H7 (cell line): ENCODE measurements at regions not wholly inside any gene's neighbourhood (a gene's known extent, or its start where the extent isn't known, plus 50 kb on each side); places are given as distances from the start of the nearest gene placed in this dataset.
"Not testable (repeated sequence)": the region's sequence is repeated elsewhere in the genome, so short reads cannot be mapped to it uniquely, and the experiment has no call there.

Source experiments
- DNase-seq: peaks from one replicate; pipeline ENCODE4 v3.0.0; 2012
- H3K27me3 ChIP-seq: 2 replicates; pipeline ENCODE4 v1.6.0; 2011; ENCODE audit warnings: mild to moderate bottlenecking, low read length; ENCODE audit not compliant: control insufficient read depth, insufficient read depth
- H3K36me3 ChIP-seq: replicated peaks from 2 replicates; pipeline ENCODE4 v1.5.1; 2011; ENCODE audit warnings: low read length; ENCODE audit not compliant: control insufficient read depth, insufficient read depth
- H3K4me3 ChIP-seq: 2 replicates; pipeline ENCODE4 v1.5.1; 2011; ENCODE audit warnings: low read depth, mild to moderate bottlenecking, control low read depth, low read length, moderate library complexity; ENCODE audit not compliant: insufficient read depth

- H3K36me3 ChIP-seq, H3K27me3 ChIP-seq, DNase-seq, H3K4me3 ChIP-seq: not testable (repeated sequence)
Measured at GRCh38 chr12:8282181-8282580, 54.8 kb upstream of the FAM90A1 start.

DNA sequence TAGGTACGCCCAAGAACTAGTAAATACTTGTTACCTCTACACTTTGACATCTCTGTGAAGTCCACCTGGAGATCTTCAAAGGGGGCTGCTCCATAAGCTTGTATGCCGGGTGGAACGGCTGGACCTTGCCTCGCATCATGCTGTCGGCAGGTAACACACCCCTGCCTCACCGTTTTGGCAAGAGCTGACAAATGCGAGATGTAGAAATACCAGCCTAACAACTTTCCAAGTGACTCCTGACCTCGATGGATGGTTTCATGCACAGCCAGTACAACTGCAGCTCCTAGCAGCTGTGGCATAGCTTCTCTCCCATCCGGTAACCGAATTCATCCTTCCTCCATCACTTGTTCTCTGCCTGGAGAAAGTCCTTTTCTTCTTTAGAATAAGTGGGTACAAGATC is 58.3 kb upstream of the FAM90A1 start:
- DNase-seq, H3K27me3 ChIP-seq, H3K4me3 ChIP-seq, H3K36me3 ChIP-seq: not testable (repeated sequence)

- DNase-seq, H3K27me3 ChIP-seq, H3K36me3 ChIP-seq, H3K4me3 ChIP-seq: not testable (repeated sequence)
Measured at GRCh38 chr12:8291764-8292163, 64.3 kb upstream of the FAM90A1 start.

GRCh38 chr12:8294662-8295061 is 67.2 kb upstream of the FAM90A1 start:
- not testable (repeated sequence) for H3K4me3 ChIP-seq, H3K36me3 ChIP-seq, DNase-seq, H3K27me3 ChIP-seq

DNA sequence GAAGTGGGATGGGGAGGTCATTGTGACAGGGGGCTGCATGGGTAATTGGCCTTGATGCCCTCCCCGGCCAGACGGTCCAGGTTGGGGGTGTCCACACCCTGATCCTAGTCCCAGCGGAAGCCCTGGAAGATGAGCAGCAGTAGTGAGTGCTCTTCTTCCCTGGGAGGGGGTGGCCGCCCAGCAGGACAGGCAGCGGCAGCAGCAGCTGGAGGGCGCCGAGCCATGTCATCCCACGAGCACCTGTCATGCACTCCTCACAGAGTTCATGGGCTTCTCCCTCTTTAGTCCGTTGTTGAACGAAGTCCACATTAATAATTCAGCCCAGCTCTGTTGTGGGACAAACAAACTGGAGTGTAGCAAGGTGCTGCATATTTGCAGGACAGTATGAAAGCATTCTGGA is 81.2 kb upstream of the FAM90A1 start:
- H3K36me3 ChIP-seq, H3K4me3 ChIP-seq, DNase-seq, H3K27me3 ChIP-seq: not testable (repeated sequence)

DNA sequence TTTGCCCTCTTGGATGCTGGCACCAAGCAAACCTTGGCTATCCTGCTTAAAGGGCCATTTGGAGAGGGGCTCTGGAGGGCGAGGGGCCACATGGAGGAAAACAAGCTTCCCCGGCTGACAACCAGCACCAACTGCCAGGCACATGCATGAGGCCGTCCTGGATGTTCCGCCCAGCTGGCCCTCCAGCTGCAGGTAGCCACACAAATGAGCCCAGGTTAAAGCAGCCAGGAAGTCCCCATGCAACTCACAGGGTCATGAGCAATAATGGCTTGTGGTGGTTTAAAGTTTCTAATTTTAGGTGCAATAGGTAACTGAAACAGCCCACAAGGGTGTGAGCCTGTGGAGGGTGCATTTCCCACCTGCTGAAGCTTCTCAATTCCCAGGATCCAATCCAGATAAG is 88.6 kb upstream of the FAM90A1 start:
- not testable (repeated sequence) for H3K27me3 ChIP-seq, DNase-seq

GRCh38 chr12:8317675-8318074 is 90.3 kb upstream of the FAM90A1 start:
- DNase-seq, H3K4me3 ChIP-seq, H3K36me3 ChIP-seq, H3K27me3 ChIP-seq: not testable (repeated sequence)

More for the DNA sequence above, 88.6 kb upstream of the FAM90A1 start:
- H3K4me3 ChIP-seq, H3K36me3 ChIP-seq: not testable (repeated sequence)

DNA sequence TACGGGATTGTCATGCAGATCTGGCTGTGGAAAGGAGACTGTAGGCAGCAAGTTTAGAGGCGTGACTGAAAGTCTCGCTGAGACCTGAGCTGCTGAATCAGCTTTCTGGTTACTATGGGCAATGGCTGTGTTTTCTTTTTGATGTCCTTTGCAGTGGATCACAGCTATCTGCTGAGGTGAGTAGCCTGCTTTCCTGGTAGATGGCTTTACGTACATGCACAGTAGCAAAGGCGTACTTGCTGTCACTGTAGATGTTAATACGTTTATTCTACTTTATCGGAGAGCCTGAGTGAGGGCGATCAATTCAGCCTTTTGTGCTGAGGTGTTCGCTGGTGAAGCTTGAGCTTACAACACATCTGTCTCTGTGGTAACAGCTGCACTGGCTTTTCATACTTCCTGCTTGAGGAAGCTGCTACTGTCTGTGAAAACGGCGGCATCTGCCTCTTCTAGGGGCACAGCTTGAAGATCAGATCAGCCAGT is 92.9 kb upstream of the FAM90A1 start:
- not testable (repeated sequence) for H3K27me3 ChIP-seq, H3K36me3 ChIP-seq, H3K4me3 ChIP-seq
- DNase-seq = peak; percentile 37

DNA sequence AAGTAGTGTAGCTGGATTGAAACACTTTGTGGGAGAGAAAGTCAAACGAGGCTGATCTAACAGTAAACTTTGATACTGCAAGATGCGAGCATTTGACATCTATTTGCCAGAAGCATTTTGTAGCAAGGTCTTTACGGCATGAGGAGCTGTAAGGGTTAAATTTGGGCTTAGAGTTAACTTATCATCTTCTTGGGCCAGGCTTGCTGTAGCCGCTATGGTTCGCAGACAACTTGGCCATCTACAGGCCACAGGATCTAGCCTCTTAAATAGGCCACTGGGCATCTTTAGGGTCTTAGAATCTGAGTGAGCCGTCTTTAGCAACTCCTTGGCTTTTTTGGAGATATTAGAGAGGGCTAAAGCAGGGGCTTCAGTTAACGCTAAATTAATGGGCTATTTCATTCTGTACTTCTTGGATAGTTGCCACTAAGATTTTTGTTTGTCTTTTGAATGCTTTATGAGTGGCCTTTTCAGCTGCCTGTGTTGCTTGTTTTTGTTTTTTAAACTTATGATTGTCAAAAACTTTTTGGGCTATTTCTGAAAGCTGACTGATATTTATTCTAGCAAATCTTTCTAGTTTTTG is 93.5 kb upstream of the FAM90A1 start:
- DNase-seq, H3K27me3 ChIP-seq, H3K36me3 ChIP-seq: not testable (repeated sequence)
- H3K4me3 ChIP-seq = peak overlapping the region; percentile 14; the same call in 1 of the 2 replicates

DNA sequence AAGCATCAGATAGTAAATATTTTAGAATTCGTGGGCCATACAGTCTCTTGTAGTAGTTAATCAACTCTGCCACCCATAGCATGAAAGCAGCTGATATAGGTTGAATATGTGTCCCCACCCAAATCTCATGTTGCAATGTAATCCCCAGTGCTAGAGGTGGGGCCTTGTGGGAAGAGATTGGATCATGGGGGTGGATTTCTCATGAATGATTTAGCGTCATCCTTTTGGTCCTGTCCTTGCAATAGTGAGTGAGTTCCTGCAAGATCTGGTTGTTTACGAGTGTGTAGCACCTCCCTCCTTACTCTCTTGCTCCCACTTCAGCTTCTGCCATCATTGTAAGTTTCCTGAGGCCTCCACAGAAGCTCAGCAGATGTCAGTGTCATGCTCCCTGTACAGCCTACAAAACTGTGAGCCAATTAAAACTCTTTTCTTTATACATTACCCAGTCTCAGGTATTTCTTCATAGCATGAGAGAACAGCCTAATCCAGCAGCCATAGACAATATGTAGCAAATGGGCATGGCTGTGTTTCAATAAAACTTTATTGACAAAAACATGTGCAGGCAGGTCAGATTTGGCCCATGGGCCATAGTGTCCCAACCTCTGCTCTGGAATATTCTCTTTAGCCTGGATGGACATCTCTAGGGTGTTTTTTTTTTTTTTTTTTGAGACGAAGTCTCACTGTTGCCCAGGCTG is 97.9 kb upstream of the FAM90A1 start:
- not testable (repeated sequence) for H3K36me3 ChIP-seq, H3K4me3 ChIP-seq, H3K27me3 ChIP-seq, DNase-seq

DNA sequence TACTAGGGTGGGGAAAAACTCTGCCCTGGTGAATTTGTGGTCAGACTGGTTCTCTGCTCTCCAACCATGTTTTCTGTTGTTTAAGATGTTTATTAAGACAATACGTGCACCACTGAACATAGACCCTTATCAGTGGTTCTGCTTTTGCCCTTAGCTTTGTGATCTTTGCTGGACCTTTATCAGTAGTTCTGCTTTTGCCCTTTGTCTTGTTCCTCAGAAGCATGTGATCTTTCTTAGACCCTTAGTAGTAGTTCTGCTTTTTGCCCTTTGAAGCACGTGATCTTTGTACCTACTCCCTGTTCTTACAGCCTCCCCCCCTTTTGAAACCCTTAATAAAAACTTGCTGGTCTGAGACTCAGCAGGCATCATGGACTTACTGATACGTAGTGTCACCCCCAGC is 101.4 kb upstream of the FAM90A1 start:
- H3K36me3 ChIP-seq, DNase-seq, H3K4me3 ChIP-seq, H3K27me3 ChIP-seq: not testable (repeated sequence)

GRCh38 chr12:8332373-8332772 is 105.0 kb upstream of the FAM90A1 start:
- not testable (repeated sequence) for H3K4me3 ChIP-seq, H3K36me3 ChIP-seq, H3K27me3 ChIP-seq, DNase-seq

DNA sequence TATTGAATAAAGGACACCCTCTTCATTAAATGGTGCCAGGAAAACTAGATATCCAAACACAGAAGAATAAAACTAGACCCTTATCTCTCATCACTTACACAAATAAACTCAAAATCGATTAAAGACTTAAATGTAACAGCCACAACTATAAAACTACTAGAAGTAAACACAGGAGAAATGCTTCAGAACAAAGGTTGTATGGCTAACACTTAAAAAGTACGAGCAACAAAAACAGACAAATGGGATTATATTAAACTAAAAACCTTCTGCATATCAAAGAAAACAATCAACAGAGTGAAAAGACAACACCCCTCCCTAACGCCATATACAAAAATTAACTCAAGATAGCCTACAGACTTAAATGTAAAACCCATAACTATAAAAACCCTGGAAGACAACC is 104.7 kb upstream of the CLEC6A start:
- not testable (repeated sequence) for H3K4me3 ChIP-seq, H3K27me3 ChIP-seq, DNase-seq, H3K36me3 ChIP-seq

- H3K4me3 ChIP-seq, H3K27me3 ChIP-seq, DNase-seq, H3K36me3 ChIP-seq: not testable (repeated sequence)
Measured at GRCh38 chr12:8354741-8355140, 101.0 kb upstream of the CLEC6A start.

- not testable (repeated sequence) for H3K4me3 ChIP-seq, H3K27me3 ChIP-seq, DNase-seq, H3K36me3 ChIP-seq
Measured at GRCh38 chr12:8355531-8355930, 100.2 kb upstream of the CLEC6A start.
